ENCODE measurements at regions not wholly inside any gene's neighbourhood (a gene's known extent, or its start where the extent isn't known, plus 50 kb on each side); places are given as distances from the start of the nearest gene placed in this dataset.

GRCh38 chr2:33775306-33775705 is 176.2 kb upstream of the FAM98A start:
- DNase-seq (ENCODE audit: low spot score) = no peak

DNA sequence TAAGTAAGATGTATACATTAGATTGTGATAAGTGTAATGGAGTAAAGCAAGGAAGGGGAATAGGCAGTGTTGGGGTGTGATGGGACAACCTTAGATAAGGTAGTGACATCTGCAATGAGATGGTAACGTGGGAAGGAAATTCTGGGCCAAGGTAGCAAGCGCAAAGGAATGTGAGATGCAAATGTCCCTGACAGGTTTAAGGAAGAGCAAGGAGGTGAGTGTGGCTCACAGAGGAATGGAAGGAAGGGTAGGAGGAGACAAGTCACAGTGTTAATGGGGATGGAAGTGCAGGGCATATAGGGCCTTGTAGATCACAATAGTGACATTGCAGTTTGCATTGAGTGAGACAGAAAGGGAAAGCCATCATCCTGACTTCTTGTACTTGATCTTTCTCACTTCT is 170.9 kb upstream of the FAM98A start:
- DNase-seq (ENCODE audit: low spot score) = no peak

- DNase-seq (ENCODE audit: low spot score) = no peak
Observed at GRCh38 chr2:33766175-33766574, 167.1 kb upstream of the FAM98A start.

GRCh38 chr2:33765122-33765521 is 166.0 kb upstream of the FAM98A start:
- no peak for DNase-seq (ENCODE audit: low spot score)

DNA sequence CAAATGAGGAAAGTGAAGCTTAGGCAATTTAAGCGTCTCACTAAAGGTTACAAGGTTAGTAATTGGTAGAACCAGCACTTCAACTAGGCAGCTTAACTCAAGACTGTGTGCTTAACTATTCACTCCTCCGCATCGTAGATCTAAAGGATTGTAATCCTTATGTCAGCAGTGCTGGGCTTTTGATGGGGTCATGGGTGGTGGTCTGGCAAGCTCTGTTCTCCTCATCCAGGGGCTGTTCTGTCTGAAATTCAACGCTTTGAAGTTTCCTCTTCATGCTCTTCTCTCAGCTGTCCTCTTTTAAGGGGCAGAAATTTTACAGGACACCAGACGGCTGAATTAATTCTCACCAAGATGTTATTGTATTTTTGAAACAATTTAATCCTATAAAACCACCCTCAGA is 165.5 kb upstream of the FAM98A start:
- DNase-seq (ENCODE audit: low spot score) = no peak

DNA sequence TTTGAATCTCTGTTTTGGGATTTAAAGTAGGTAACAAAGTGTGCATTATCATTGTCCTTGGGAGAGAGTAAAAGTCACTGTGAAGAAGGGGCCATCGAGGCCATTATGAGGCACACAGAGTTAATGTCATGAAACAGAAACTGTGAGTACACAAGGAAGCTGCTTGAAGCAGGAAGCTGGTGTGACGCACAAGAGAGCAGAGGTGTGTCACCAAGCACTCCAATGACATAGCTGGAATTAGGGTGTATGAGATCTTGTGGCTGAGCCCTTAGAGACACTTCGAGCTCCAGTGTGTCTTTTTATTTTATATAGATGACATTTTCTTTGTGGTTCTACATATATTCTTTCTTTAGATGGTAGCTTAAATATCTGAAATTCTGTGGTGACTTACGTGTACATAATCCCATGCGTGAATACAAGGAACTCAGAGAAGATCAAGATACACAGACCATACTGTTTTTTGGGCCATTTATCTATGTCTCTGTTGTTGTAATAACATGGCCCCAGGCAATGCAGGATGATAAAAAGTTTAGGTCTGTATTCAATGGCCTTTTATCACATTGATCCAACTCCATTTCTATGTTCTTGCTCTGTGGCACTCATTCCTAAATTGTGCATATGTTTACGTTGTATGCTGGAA is 164.7 kb upstream of the FAM98A start:
- no peak for DNase-seq (ENCODE audit: low spot score)

GRCh38 chr2:33762636-33763035 is 163.5 kb upstream of the FAM98A start:
- no peak for DNase-seq (ENCODE audit: low spot score)

DNA sequence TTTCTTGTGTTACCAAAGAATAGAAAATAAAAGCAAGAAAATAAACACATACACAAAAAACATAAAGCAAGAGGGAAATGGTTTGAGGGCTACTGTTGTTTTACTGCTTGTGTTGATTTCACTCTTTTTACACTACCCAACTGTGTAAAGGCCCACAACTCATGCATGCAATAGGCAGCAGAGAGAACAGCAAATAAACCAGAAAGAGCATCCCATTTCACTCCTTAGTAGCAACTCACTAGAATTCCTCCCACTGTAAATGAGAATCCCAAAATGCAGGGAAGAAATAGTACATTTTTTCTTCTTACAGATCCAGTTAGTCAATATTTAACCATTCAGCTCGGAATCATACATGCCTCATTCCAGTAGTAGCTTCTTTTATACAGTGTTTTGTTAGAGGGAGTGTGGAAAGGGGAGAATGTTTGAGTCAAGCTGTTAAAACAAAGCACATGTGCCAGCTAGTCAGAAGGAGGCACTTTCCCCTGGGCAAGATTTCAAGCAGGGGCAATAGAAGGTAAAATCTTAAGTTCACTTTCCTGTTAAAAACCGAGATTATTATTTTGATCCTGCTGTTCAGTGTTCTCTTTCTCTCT is 147.2 kb upstream of the FAM98A start:
- DNase-seq (ENCODE audit: low spot score) = no peak

- DNase-seq (ENCODE audit: low spot score) = no peak
Observed at GRCh38 chr2:33735096-33735495, 136.0 kb upstream of the FAM98A start.

- no peak for DNase-seq (ENCODE audit: low spot score)
Observed at GRCh38 chr2:33730804-33731203, 131.7 kb upstream of the FAM98A start.

- DNase-seq (ENCODE audit: low spot score) = no peak
Observed at GRCh38 chr2:33730193-33730592, 131.1 kb upstream of the FAM98A start.

- DNase-seq (ENCODE audit: low spot score) = no peak
Observed at GRCh38 chr2:33729353-33729752, 130.3 kb upstream of the FAM98A start.

DNA sequence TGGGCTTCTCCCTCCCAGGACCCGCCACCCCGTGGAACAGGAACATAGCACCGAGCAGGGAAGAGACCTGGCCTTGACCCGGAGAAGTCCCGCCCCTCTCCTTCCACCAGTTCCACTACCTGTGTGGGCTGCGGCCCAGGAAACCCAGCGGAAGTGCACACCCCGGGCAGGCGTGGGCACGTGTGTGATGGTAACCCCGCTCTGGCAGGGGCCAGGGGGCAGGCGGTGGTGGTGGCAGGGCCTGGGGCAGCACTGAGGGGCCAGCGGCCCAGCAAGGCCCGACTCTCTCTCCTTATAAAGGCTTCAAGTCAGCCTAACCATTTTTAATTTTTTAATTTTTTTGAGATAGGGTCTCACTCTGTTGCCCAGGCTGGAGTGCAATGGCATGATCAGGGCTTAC is 129.0 kb upstream of the FAM98A start:
- DNase-seq (ENCODE audit: low spot score) = no peak

GRCh38 chr2:33727361-33728032 is 128.4 kb upstream of the FAM98A start:
- DNase-seq (ENCODE audit: low spot score) = no peak

DNA sequence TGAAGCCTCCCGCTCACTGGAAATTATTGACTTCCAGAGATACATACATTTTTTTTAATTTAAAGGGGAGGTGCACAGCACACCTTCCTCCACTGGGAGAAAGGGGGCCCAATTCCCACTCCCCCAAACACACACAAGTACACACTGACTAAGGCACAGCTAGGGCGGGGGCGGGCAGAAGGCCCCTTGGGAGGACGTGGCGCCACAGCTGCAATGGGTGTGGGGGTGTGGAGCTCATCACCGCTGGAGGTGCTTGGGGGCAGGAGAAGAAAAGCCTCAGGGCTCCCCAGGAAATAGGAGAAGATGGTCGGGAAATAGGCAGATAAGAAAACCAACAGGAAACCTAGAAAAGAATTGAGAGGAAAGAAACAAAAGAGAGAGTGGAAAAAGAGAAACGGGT is 127.3 kb upstream of the FAM98A start:
- DNase-seq (ENCODE audit: low spot score) = no peak

DNA sequence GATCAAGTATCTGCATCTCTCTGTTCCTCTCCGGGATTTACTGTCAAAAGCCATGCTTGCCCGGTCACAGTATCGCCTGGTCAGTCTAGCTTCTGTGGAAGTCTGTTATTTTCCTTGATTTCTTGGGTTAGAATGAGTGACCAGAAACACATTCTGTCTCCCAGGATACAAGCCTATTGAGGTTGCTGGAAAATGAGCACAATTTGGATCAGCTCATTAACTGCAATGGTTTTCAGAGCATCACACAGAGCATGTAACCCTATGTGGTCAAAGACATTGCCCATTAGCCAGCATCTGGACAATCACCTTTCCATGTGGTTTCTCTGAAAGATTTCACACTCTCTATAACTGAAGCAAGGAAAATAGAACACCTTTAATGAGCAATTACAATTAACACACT is 124.2 kb upstream of the FAM98A start:
- no peak for DNase-seq (ENCODE audit: low spot score)

GRCh38 chr2:33719067-33719466 is 120.0 kb upstream of the FAM98A start:
- DNase-seq (ENCODE audit: low spot score) = no peak

- DNase-seq (ENCODE audit: low spot score) = no peak
Observed at GRCh38 chr2:33712674-33713073, 113.6 kb upstream of the FAM98A start.

DNA sequence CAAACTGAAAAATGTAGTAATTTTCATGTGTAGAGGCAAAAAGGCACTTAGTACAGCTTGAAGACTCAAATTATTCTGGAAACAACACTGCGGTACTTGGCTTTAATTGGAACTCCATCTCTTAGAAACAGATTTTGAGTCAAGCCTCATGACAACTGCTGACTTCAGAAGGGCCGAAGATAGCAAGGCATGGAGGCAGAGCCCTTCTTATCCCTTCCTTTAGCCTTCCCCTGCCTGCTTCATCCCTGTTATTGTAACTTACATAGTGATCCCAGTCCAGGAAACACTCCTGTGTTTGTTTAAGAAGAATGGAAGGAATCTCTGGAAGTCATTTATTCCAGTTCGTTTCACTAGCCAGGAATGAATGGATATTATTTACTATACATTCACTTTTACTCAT is 110.9 kb upstream of the FAM98A start:
- no peak for DNase-seq (ENCODE audit: low spot score)

- no peak for DNase-seq (ENCODE audit: low spot score)
Observed at GRCh38 chr2:33707312-33707711, 108.2 kb upstream of the FAM98A start.

- DNase-seq (ENCODE audit: low spot score) = no peak
Observed at GRCh38 chr2:33706410-33706809, 107.3 kb upstream of the FAM98A start.

DNA sequence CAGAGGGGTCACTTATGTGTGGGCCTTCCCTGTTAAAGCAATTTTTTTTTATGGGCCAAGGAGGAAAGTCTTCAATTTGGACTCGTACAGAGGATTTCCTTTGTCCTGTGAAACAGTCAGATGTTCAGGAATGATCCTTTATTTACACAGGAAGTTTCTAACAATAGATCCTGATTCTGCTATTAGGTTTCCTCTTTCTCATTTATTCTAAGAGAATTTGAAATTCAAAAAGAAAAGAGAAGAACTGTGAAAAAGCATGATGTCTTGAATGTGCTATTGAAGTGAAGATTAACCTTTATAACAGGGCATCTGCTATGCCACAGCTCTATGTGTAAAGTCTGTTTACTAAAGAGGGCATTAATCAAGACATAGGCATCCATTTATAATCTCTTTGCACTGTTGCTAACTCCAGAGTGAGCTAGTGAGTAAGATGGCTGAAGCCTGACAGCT is 105.3 kb upstream of the FAM98A start:
- no peak for DNase-seq (ENCODE audit: low spot score)

GRCh38 chr2:33696234-33696633 is 97.1 kb upstream of the FAM98A start:
- no peak for DNase-seq (ENCODE audit: low spot score)

DNA sequence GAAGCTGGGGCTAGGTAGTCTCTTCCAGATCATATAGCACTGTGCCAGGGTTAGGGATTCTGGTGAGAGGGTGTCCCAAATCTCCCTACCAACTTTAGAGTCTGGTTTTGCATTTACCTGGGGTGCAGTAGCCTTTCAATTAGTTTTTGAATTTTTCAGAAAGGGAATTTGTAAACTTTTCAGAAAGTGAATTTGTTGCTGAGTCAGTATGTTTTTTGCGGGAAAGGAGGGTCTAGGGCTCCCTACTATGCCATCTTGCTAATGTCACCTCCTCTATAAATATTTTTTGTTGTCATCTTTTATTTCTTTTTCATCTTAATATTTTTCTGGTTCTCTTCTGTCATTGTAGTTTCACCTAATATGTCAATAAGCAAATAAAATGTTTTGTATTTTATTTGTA is 95.8 kb upstream of the FAM98A start:
- DNase-seq (ENCODE audit: low spot score) = no peak

Data from AG08396 (cell line).